ENCODE measurements at regions not wholly inside any gene's neighbourhood (a gene's known extent, or its start where the extent isn't known, plus 50 kb on each side); places are given as distances from the start of the nearest gene placed in this dataset.

- no peak for TF ChIP-seq CTCF (IDR thresholded peaks at IDR 0.05)
- TF ChIP-seq POLR2A (IDR thresholded peaks at IDR 0.05), result no peak
These were observed 125.1 kb upstream of the TNP1 start for GRCh38 chr2:216984937-216985336.
